ENCODE measurements at regions not wholly inside any gene's neighbourhood (a gene's known extent, or its start where the extent isn't known, plus 50 kb on each side); places are given as distances from the start of the nearest gene placed in this dataset.

GRCh38 chr9:86809151-86809550 is 138.2 kb downstream of the GAS1 start:
- CTCF ChIA-PET = interaction anchor here (1.3 kb wide), 1 partner anchor 14 kb away, joined by 3 read pairs; no protein-coding TSS in a partner anchor

GRCh38 chr9:86807367-86807976 is 139.8 kb downstream of the GAS1 start:
- H3K4me3 ChIP-seq (ENCODE audit: low read depth, low read length) = no peak overlapping the region
- TF ChIP-seq CTCF (IDR thresholded peaks at IDR 0.05; ENCODE audit: insufficient read depth, low read length, missing control alignments) = no peak
- POLR2A ChIA-PET = no interaction called here
- DNase-seq (ENCODE audit: low read depth, low spot score) = no peak
- CTCF ChIA-PET = interaction anchor here (0.9 to 1.1 kb wide), 2 partner anchors 17 to 320 kb away, joined by 3 to 4 read pairs; no protein-coding TSS in a partner anchor

More at GRCh38 chr9:86809151-86809550, 138.2 kb downstream of the GAS1 start:
- TF ChIP-seq CTCF (IDR thresholded peaks at IDR 0.05; ENCODE audit: insufficient read depth, low read length, missing control alignments) = no peak
- no peak overlapping the region for H3K4me3 ChIP-seq (ENCODE audit: low read depth, low read length)
- POLR2A ChIA-PET = no interaction called here
- DNase-seq (ENCODE audit: low read depth, low spot score) = no peak

- ChIA-PET CTCF (interaction anchor here (0.6 to 1.2 kb wide), 2 partner anchors 8 to 233 kb away, joined by 3 read pairs; no protein-coding TSS in a partner anchor), POLR2A (no interaction called here)
- TF ChIP-seq CTCF (IDR thresholded peaks at IDR 0.05; ENCODE audit: insufficient read depth, low read length, missing control alignments) = no peak
- no peak overlapping the region for H3K4me3 ChIP-seq (ENCODE audit: low read depth, low read length)
- DNase-seq (ENCODE audit: low read depth, low spot score) = no peak
Measured at GRCh38 chr9:86804011-86804410, 143.3 kb downstream of the GAS1 start.

DNA sequence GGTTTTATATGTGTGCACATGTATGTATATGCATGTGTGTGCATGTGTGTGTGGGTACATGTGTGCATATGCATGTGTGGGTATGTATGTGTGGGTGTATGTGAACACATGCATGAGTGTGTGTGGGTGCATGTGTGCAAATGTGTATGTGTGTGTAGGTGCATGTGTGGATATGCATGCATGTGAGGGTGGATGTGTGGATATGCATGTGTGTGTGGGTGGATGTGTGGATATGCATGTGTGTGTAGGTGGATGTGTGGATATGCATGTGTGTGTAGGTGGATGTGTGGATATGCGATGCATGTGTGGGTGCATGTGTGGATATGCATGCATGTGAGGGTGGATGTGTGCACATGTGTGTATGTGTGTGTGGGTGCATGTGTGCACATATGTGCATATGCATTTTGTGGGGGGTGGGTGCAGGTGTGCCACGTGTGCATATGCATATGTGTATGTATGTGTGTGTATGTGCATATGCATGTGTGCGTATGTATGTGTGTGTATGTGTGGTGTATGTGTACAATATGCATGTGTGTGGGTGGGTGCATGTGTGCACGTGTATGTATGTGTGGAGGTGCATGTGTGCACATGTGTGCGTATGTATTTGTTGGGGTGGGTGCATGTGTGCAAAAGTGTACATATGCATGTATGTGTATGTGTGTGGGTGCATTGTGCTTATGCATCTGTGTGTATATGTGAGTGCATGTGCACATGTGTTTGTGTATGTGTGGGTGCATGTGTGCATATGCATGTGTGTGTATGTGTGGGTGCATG is 144.2 kb downstream of the GAS1 start:
- TF ChIP-seq CTCF (IDR thresholded peaks at IDR 0.05; ENCODE audit: insufficient read depth, low read length, missing control alignments) = no peak
- POLR2A ChIA-PET = no interaction called here
- no peak for DNase-seq (ENCODE audit: low read depth, low spot score)
- CTCF ChIA-PET = interaction anchor here (1.1 kb wide), 1 partner anchor 166 kb away, joined by 3 read pairs; no protein-coding TSS in a partner anchor
- no peak overlapping the region for H3K4me3 ChIP-seq (ENCODE audit: low read depth, low read length)

DNA sequence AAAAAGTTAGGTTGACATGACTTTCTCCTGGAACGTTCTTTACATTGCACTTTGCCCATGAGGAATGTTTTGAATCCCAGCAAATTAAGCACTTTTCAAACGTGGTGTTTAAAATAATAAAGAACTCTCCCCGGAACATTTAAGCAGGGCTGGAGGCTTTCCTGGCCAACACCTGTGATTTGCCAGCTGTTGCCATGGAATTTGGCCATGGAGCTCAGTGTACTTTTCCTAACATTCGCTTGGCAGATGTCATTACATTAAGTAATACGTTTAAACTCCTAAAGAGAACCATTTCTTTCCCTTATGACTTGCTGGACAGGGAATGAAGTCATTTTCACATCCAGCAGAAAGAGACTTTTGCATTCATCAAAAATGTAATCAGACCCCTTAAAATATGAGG is 146.1 kb downstream of the GAS1 start:
- no peak for TF ChIP-seq CTCF (IDR thresholded peaks at IDR 0.05; ENCODE audit: insufficient read depth, low read length, missing control alignments)
- no peak for DNase-seq (ENCODE audit: low read depth, low spot score)
- POLR2A ChIA-PET = no interaction called here
- H3K4me3 ChIP-seq (ENCODE audit: low read depth, low read length) = no peak overlapping the region
- CTCF ChIA-PET = interaction anchor here (0.6 kb wide), 1 partner anchor 79 kb away, joined by 3 read pairs; no protein-coding TSS in a partner anchor

DNA sequence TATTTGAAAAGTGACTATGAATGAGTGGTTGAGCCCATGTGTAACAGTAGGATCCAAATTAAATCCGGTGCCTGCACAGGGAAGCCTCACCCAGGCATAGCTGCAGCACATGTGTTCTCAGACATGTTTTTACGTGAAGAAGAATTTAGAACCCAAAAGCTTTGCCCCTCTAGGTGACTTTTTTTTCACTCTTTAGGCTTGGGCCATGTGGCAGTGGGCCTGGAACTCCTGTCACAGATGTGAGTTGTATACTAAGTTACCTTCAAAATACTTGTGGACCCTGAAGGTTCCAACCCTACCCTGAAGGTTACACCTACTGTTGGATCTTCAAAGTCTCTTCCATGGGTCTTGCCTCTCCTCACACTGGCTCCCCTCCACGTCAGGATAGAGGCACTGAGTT is 146.6 kb downstream of the GAS1 start:
- TF ChIP-seq CTCF (IDR thresholded peaks at IDR 0.05; ENCODE audit: insufficient read depth, low read length, missing control alignments) = no peak
- CTCF ChIA-PET = interaction anchor here (0.7 kb wide), 1 partner anchor 367 kb away, joined by 3 read pairs; no protein-coding TSS in a partner anchor
- DNase-seq (ENCODE audit: low read depth, low spot score) = no peak
- no peak overlapping the region for H3K4me3 ChIP-seq (ENCODE audit: low read depth, low read length)
- POLR2A ChIA-PET = no interaction called here
